ENCODE measurements at regions not wholly inside any gene's neighbourhood (a gene's known extent, or its start where the extent isn't known, plus 50 kb on each side); places are given as distances from the start of the nearest gene placed in this dataset.

DNA sequence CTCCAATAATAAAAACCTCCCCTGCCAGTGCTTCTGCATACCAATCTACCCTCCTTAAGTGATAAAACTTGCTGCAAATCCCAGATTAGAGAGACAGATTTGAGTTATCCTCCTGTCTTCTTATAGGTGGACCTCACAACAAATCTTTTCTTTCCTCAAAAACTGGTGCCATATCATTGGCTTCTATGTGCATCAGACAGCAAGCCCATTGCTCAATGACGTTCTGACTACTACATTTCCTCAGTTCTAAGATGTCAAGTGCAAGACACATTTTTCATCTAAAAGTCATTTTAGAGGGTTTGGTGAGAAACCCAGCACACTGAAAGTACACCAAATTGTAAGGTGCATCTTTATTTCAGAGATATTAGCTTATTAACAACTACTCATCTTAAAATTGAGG lies 107.8 kb upstream of the VAV3 start:
- Mint-ChIP-seq H3K27me3 (ENCODE audit: low read depth, unreplicated experiment) (peaks cover 3% of the 10 kb centered on the region), H3K36me3 (ENCODE audit: low read depth, unreplicated experiment) (no peaks in the 10 kb centered on the region), H3K27ac (ENCODE audit: unreplicated experiment) (no peak overlapping the region), H3K9me3 (ENCODE audit: unreplicated experiment) (no peaks in the 10 kb centered on the region), H3K4me1 (ENCODE audit: low read depth, unreplicated experiment) (peaks cover 13% of the 10 kb centered on the region), H3K4me3 (ENCODE audit: unreplicated experiment) (no peak overlapping the region)
- H3K9me3 ChIP-seq (ENCODE audit: insufficient read depth, low read depth, low read length) = no peaks in the 10 kb centered on the region
- no peak overlapping the region for H3K27ac ChIP-seq (ENCODE audit: low read depth, low read length)
- no peaks in the 10 kb centered on the region for H3K79me2 ChIP-seq (ENCODE audit: insufficient read depth, low read length)
- no peak overlapping the region for H3K4me3 ChIP-seq (ENCODE audit: insufficient read depth, low read depth, low read length)
- no peaks in the 10 kb centered on the region for H4K20me1 ChIP-seq (ENCODE audit: insufficient read depth, low read length)
- peaks cover 4% of the 10 kb centered on the region for H3K27me3 ChIP-seq (ENCODE audit: insufficient read depth, low read length)
- FAIRE-seq (no peak), DNase-seq (ENCODE audit: low read depth) (no peak)
- no peak overlapping the region for H3K9ac ChIP-seq (ENCODE audit: low read length)
- no peaks in the 10 kb centered on the region for H3K4me1 ChIP-seq (ENCODE audit: insufficient read depth, low read length)
- no peak overlapping the region for H3K4me2 ChIP-seq (ENCODE audit: low read length)
- no peak overlapping the region for H2AFZ ChIP-seq (ENCODE audit: low read depth, low read length)
- no peak for TF ChIP-seq EZH2 (IDR thresholded peaks at IDR 0.05; ENCODE audit: insufficient read depth, low read length)
- H3K36me3 ChIP-seq (ENCODE audit: insufficient read depth, low read length) = no peaks in the 10 kb centered on the region

DNA sequence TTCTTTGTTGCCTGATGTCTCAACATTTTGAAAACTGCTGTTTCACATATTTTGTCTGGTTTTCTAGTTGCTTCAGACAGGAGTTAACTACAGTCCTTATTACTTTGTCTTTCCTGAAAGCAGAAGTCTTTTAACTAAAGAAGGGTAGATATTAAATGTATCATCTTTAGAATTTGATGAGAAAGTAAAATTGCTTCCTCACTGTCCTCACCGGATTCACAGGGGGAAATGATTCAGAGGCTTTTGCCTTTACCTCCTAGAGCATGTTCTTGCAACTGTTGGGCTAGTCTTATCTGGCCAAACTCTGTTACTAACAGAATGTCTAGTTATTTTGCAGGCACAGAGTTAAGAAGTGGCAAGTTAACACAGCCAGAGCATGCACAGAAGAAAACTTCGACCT lies 107.2 kb upstream of the VAV3 start:
- TF ChIP-seq, protein P1, sequence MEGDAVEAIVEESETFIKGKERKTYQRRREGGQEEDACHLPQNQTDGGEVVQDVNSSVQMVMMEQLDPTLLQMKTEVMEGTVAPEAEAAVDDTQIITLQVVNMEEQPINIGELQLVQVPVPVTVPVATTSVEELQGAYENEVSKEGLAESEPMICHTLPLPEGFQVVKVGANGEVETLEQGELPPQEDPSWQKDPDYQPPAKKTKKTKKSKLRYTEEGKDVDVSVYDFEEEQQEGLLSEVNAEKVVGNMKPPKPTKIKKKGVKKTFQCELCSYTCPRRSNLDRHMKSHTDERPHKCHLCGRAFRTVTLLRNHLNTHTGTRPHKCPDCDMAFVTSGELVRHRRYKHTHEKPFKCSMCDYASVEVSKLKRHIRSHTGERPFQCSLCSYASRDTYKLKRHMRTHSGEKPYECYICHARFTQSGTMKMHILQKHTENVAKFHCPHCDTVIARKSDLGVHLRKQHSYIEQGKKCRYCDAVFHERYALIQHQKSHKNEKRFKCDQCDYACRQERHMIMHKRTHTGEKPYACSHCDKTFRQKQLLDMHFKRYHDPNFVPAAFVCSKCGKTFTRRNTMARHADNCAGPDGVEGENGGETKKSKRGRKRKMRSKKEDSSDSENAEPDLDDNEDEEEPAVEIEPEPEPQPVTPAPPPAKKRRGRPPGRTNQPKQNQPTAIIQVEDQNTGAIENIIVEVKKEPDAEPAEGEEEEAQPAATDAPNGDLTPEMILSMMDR (IDR thresholded peaks at IDR 0.05; ENCODE audit: insufficient read depth, low read depth, low read length) = no peak
- TF ChIP-seq EZH2 (IDR thresholded peaks at IDR 0.05; ENCODE audit: insufficient read depth, low read length) = no peak

DNA sequence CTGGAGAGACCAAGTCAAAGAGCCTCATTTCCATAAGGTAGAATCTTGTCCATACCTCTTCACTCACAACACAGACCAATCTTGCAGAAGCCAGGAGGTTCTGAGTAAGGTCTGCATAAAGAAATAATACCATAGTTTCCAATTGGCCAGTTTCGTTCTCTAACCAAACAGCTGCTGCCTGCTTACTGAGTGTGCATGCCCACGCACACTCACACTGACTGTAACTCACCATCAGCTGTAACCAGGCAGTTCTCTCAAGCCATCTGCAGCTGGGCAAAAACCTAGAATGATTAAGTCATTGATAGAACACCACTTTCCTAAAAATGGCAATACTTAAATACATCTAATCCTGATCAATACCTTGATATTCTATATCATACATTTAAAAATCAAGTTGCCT lies 106.6 kb upstream of the VAV3 start:
- peaks cover 13% of the 10 kb centered on the region for H3K4me1 Mint-ChIP-seq (ENCODE audit: low read depth, unreplicated experiment)
- H3K4me1 ChIP-seq (ENCODE audit: insufficient read depth, low read length) = no peaks in the 10 kb centered on the region
- H3K27me3 Mint-ChIP-seq (ENCODE audit: low read depth, unreplicated experiment) = peaks cover 3% of the 10 kb centered on the region
- no peaks in the 10 kb centered on the region for H4K20me1 ChIP-seq (ENCODE audit: insufficient read depth, low read length)
- peaks cover 4% of the 10 kb centered on the region for H3K27me3 ChIP-seq (ENCODE audit: insufficient read depth, low read length)
- no peak overlapping the region for H3K9ac ChIP-seq (ENCODE audit: low read length)
- no peak overlapping the region for H3K4me3 ChIP-seq (ENCODE audit: insufficient read depth, low read depth, low read length)
- TF ChIP-seq EZH2 (IDR thresholded peaks at IDR 0.05; ENCODE audit: insufficient read depth, low read length) = no peak
- TF ChIP-seq, protein P1 (IDR thresholded peaks at IDR 0.05; ENCODE audit: insufficient read depth, low read depth, low read length) = no peak
- no peaks in the 10 kb centered on the region for H3K79me2 ChIP-seq (ENCODE audit: insufficient read depth, low read length)
- H3K9me3 Mint-ChIP-seq (ENCODE audit: unreplicated experiment) = no peaks in the 10 kb centered on the region
- no peaks in the 10 kb centered on the region for H3K9me3 ChIP-seq (ENCODE audit: insufficient read depth, low read depth, low read length)
- no peaks in the 10 kb centered on the region for H3K36me3 ChIP-seq (ENCODE audit: insufficient read depth, low read length)
- H3K4me3 Mint-ChIP-seq (ENCODE audit: unreplicated experiment) = no peak overlapping the region
- no peak overlapping the region for H2AFZ ChIP-seq (ENCODE audit: low read depth, low read length)
- no peak overlapping the region for H3K27ac ChIP-seq (ENCODE audit: low read depth, low read length)
- H3K27ac Mint-ChIP-seq (ENCODE audit: unreplicated experiment) = no peak overlapping the region
- DNase-seq (ENCODE audit: low read depth) (no peak), FAIRE-seq (no peak)
- no peaks in the 10 kb centered on the region for H3K36me3 Mint-ChIP-seq (ENCODE audit: low read depth, unreplicated experiment)
- no peak overlapping the region for H3K4me2 ChIP-seq (ENCODE audit: low read length)

More for the DNA sequence above, 107.2 kb upstream of the VAV3 start:
- Histone ChIP-seq H4K20me1 (ENCODE audit: insufficient read depth, low read length) (no peaks in the 10 kb centered on the region), H3K27ac (ENCODE audit: low read depth, low read length) (no peak overlapping the region), H3K4me1 (ENCODE audit: insufficient read depth, low read length) (no peaks in the 10 kb centered on the region), H3K4me2 (ENCODE audit: low read length) (no peak overlapping the region), H3K36me3 (ENCODE audit: insufficient read depth, low read length) (no peaks in the 10 kb centered on the region), H3K79me2 (ENCODE audit: insufficient read depth, low read length) (no peaks in the 10 kb centered on the region), H3K4me3 (ENCODE audit: insufficient read depth, low read depth, low read length) (no peak overlapping the region), H2AFZ (ENCODE audit: low read depth, low read length) (no peak overlapping the region), H3K9ac (ENCODE audit: low read length) (no peak overlapping the region), H3K9me3 (ENCODE audit: insufficient read depth, low read depth, low read length) (no peaks in the 10 kb centered on the region), H3K27me3 (ENCODE audit: insufficient read depth, low read length) (peaks cover 4% of the 10 kb centered on the region)
- H3K27ac Mint-ChIP-seq (ENCODE audit: unreplicated experiment) = no peak overlapping the region
- H3K27me3 Mint-ChIP-seq (ENCODE audit: low read depth, unreplicated experiment) = peaks cover 3% of the 10 kb centered on the region
- peaks cover 13% of the 10 kb centered on the region for H3K4me1 Mint-ChIP-seq (ENCODE audit: low read depth, unreplicated experiment)
- no peaks in the 10 kb centered on the region for H3K36me3 Mint-ChIP-seq (ENCODE audit: low read depth, unreplicated experiment)
- no peak overlapping the region for H3K4me3 Mint-ChIP-seq (ENCODE audit: unreplicated experiment)
- no peaks in the 10 kb centered on the region for H3K9me3 Mint-ChIP-seq (ENCODE audit: unreplicated experiment)
- FAIRE-seq (no peak), DNase-seq (ENCODE audit: low read depth) (no peak)

Data from astrocyte (in vitro differentiated cells and primary cell).